Liver (tissue), 7 donors: ENCODE measurements at regions not wholly inside any gene's neighbourhood (a gene's known extent, or its start where the extent isn't known, plus 50 kb on each side); places are given as distances from the start of the nearest gene placed in this dataset.
"Not testable (repeated sequence)": the region's sequence is repeated elsewhere in the genome, so short reads cannot be mapped to it uniquely, and the experiment has no call there.

Experiments used
- DNase-seq: peaks from one replicate; pipeline ENCODE4 v3.0.0-alpha.2; 2017; ENCODE audit warnings: low spot score
- H3K27ac ChIP-seq, 2 donors: one replicate each; pipeline ENCODE4 v1.7.0; 2013; ENCODE audit warnings: inconsistent platforms in 2 of 2, low read length in 2 of 2, control low read depth in 1 of 2, low read depth in 1 of 2, mild to moderate bottlenecking in 1 of 2
- H3K27me3 ChIP-seq, 4 donors: one replicate each; pipeline versions ENCODE4 v1.6.1 to v1.7.0; 2013; ENCODE audit warnings: low read length in 3 of 4, inconsistent platforms in 1 of 4, mild to moderate bottlenecking in 1 of 4, moderate library complexity in 1 of 4; ENCODE audit not compliant: control insufficient read depth in 4 of 4, insufficient read depth in 4 of 4
- H3K36me3 ChIP-seq, 4 donors: one replicate each; pipeline versions ENCODE4 v1.6.1 to v1.7.0; 2013; ENCODE audit warnings: low read length in 3 of 4, mild to moderate bottlenecking in 3 of 4, low read depth in 1 of 4, moderate library complexity in 1 of 4; ENCODE audit not compliant: control insufficient read depth in 4 of 4, insufficient read depth in 3 of 4
- H3K4me1 ChIP-seq, 4 donors: one replicate each; pipeline versions ENCODE4 v1.6.1 to v1.7.0; 2013; ENCODE audit warnings: low read length in 3 of 4, mild to moderate bottlenecking in 3 of 4, moderate library complexity in 1 of 4; ENCODE audit not compliant: control insufficient read depth in 4 of 4, insufficient read depth in 4 of 4
- H3K4me3 ChIP-seq, 3 donors: one replicate each; pipeline versions ENCODE4 v1.6.1 to v1.7.0; 2013; ENCODE audit warnings: low read length in 3 of 3, control low read depth in 1 of 3, low read depth in 1 of 3, mild to moderate bottlenecking in 1 of 3
- H3K9ac ChIP-seq, 2 donors: one replicate each; pipeline ENCODE4 v1.7.0; 2013; ENCODE audit warnings: low read length in 2 of 2, mild to moderate bottlenecking in 2 of 2, moderate library complexity in 2 of 2, control low read depth in 1 of 2, low read depth in 1 of 2
- H3K9me3 ChIP-seq, 4 donors: one replicate each; pipeline versions ENCODE4 v1.6.1 to v1.7.0; 2013; ENCODE audit warnings: low read length in 3 of 4; ENCODE audit not compliant: control insufficient read depth in 4 of 4
- ATF3 ChIP-seq: IDR thresholded peaks from 2 replicates; pipeline ENCODE4 v1.6.1; 2016; ENCODE audit warnings: antibody characterized with exemption
- HNF4A ChIP-seq, 2 donors: conservative IDR thresholded peaks; 2 replicates each; pipeline ENCODE4 v1.6.1; 2016; ENCODE audit warnings: antibody characterized with exemption in 2 of 2, mild to moderate bottlenecking in 2 of 2
- JUND ChIP-seq, 2 donors: IDR thresholded peaks; 2 replicates each; pipeline ENCODE4 v1.6.1; 2016; ENCODE audit warnings: antibody characterized with exemption in 2 of 2
- REST ChIP-seq: IDR thresholded peaks from 2 replicates; pipeline ENCODE4 v1.6.1; 2016; ENCODE audit warnings: antibody characterized with exemption, mild to moderate bottlenecking
- RXRA ChIP-seq, 2 donors: IDR thresholded peaks; 2 replicates each; pipeline ENCODE4 v1.6.1; 2017 to 2018; ENCODE audit warnings: antibody characterized with exemption in 2 of 2, mild to moderate bottlenecking in 1 of 2
- SP1 ChIP-seq: IDR thresholded peaks from 2 replicates; pipeline ENCODE4 v1.6.1; 2018; ENCODE audit warnings: antibody characterized with exemption, mild to moderate bottlenecking
- TAF1 ChIP-seq: conservative IDR thresholded peaks from 2 replicates; pipeline ENCODE4 v1.6.1; 2016; ENCODE audit warnings: antibody characterized with exemption, mild to moderate bottlenecking
- YY1 ChIP-seq: IDR thresholded peaks from 2 replicates; pipeline ENCODE4 v1.6.1; 2016; ENCODE audit warnings: antibody characterized with exemption, mild to moderate bottlenecking
- ZBTB33 ChIP-seq: IDR thresholded peaks from 2 replicates; pipeline ENCODE4 v1.6.1; 2016; ENCODE audit warnings: antibody characterized with exemption
- WGBS: extraction: QIAGEN DNeasy Blood & Tissue Kit; methylation state at CpG from one replicate; pipeline ENCODE4 v1.1.7; 2013; 5-methylcytosine and 5-hydroxymethylcytosine counted together
- donor health status: healthy.
- donor health status: healthy.
- donor health status: healthy.
- donor health status: healthy.

GRCh38 chr10:38330306-38330705 lies 236.2 kb downstream of the ZNF37A start:
- not testable (repeated sequence) for DNase-seq, H3K36me3 ChIP-seq, H3K27me3 ChIP-seq, H3K9me3 ChIP-seq, H3K4me3 ChIP-seq, H3K9ac ChIP-seq, H3K4me1 ChIP-seq, H3K27ac ChIP-seq
- 83% methylated on average over 2 of the region's 2 CpGs for WGBS

- not testable (repeated sequence) for H3K4me3 ChIP-seq, H3K9me3 ChIP-seq, H3K27me3 ChIP-seq, H3K4me1 ChIP-seq, DNase-seq, H3K27ac ChIP-seq, H3K36me3 ChIP-seq, H3K9ac ChIP-seq
- 97% methylated on average over 2 of the region's 2 CpGs for WGBS
Observed at GRCh38 chr10:38331106-38331505, 237.0 kb downstream of the ZNF37A start.

- H3K27me3 ChIP-seq, H3K9me3 ChIP-seq, H3K4me1 ChIP-seq, H3K9ac ChIP-seq, DNase-seq, H3K36me3 ChIP-seq, H3K4me3 ChIP-seq, H3K27ac ChIP-seq: not testable (repeated sequence)
- 35% methylated on average over 3 of the region's 4 CpGs for WGBS
- TF ChIP-seq JUND (IDR thresholded peaks at IDR 0.05) = peak in 1 of 2 donors; percentile 8
Observed at GRCh38 chr10:38333699-38334098, 239.6 kb downstream of the ZNF37A start.

GRCh38 chr10:38350645-38351044 lies 256.5 kb downstream of the ZNF37A start:
- not testable (repeated sequence) for H3K4me1 ChIP-seq, H3K4me3 ChIP-seq, H3K9ac ChIP-seq, H3K27me3 ChIP-seq, H3K27ac ChIP-seq, DNase-seq, H3K9me3 ChIP-seq, H3K36me3 ChIP-seq
- WGBS = 74% methylated on average over 1 of the region's 1 CpG

GRCh38 chr10:38354410-38354809 lies 260.3 kb downstream of the ZNF37A start:
- not testable (repeated sequence) for DNase-seq, H3K36me3 ChIP-seq, H3K4me3 ChIP-seq, H3K9me3 ChIP-seq, H3K9ac ChIP-seq, H3K27ac ChIP-seq, H3K27me3 ChIP-seq, H3K4me1 ChIP-seq
- 76% methylated on average over 3 of the region's 3 CpGs for WGBS

- peak; percentile 72 for DNase-seq
- peak overlapping the region in 1 of 2 donors; percentile 62 for H3K9ac ChIP-seq
- H3K36me3 ChIP-seq, H3K4me1 ChIP-seq, H3K9me3 ChIP-seq, H3K27me3 ChIP-seq: not testable (repeated sequence)
- peak overlapping the region in 2 of 3 donors; percentile 53 to 54 for H3K4me3 ChIP-seq
- WGBS = 5% methylated on average over 38 of the region's 41 CpGs
- peak overlapping the region; percentile 74 to 95 for H3K27ac ChIP-seq
- TF ChIP-seq ZBTB33 (peak; percentile 20), ATF3 (peak; percentile 75), RXRA (IDR thresholded peaks at IDR 0.05) (peak; percentile 29 to 31), REST (peak; percentile 83), HNF4A (conservative IDR thresholded peaks at IDR 0.05) (peak; percentile 35 to 47), SP1 (peak; percentile 45), YY1 (peak; percentile 75), TAF1 (peak; percentile 56)
Observed at GRCh38 chr10:38355911-38356526, 261.9 kb downstream of the ZNF37A start.
